Esophagus squamous epithelium (tissue), 5 donors: ENCODE measurements at regions not wholly inside any gene's neighbourhood (a gene's known extent, or its start where the extent isn't known, plus 50 kb on each side); places are given as distances from the start of the nearest gene placed in this dataset.

Experiments
- DNase-seq: peaks from one replicate; lab custom pipeline; 2025; lab: John Stamatoyannopoulos, UW
- H3K27ac ChIP-seq, 4 donors: fragments of 200-600 bp; sonication (generic); one replicate each; pipeline ENCODE4 v1.5.1; 2016 to 2019; ENCODE audit warnings: mild to moderate bottlenecking in 1 of 4
- H3K27me3 ChIP-seq, 4 donors: fragments of 200-600 bp; sonication (generic); 1 replicate in 3 of 4; 2 replicates in 1 of 4; pipeline versions ENCODE4 v1.5.1 to v1.6.0; 2017 to 2021; ENCODE audit warnings: antibody characterized with exemption in 1 of 4
- H3K36me3 ChIP-seq, 3 donors: fragments of 200-600 bp; sonication (generic); one replicate each; pipeline ENCODE4 v1.5.1; 2016 to 2019
- H3K4me1 ChIP-seq, 3 donors: fragments of 200-600 bp; sonication (generic); one replicate each; pipeline ENCODE4 v1.5.1; 2017 to 2019
- H3K4me3 ChIP-seq, 4 donors: fragments of 200-600 bp; sonication (generic); 1 replicate in 3 of 4; 2 replicates in 1 of 4; pipeline ENCODE4 v1.5.1; 2016 to 2019; ENCODE audit warnings: mild to moderate bottlenecking in 2 of 4, moderate library complexity in 1 of 4
- H3K9me3 ChIP-seq, 3 donors: fragments of 200-600 bp; sonication (generic); one replicate each; pipeline ENCODE4 v1.5.1; 2016 to 2019
- CTCF ChIP-seq, 6 experiments: fragments of 450-650 bp in 4 of 6; fragments of 200-600 bp in 2 of 6; sonication (generic) in 2 of 6; IDR thresholded peaks; one replicate each; pipeline ENCODE4 v1.5.1; 2016 to 2019; ENCODE audit warnings: antibody characterized with exemption in 6 of 6, mild to moderate bottlenecking in 4 of 6, moderate library complexity in 4 of 6
- POLR2A ChIP-seq, 4 donors: fragments of 450-650 bp; IDR thresholded peaks; one replicate each; pipeline ENCODE4 v1.6.1; 2017; ENCODE audit warnings: antibody characterized with exemption in 4 of 4, mild to moderate bottlenecking in 4 of 4, moderate library complexity in 3 of 4
- WGBS, 2 donors: methylation state at CpG; one replicate each; pipeline ENCODE4 v1.1.5; 2018; 5-methylcytosine and 5-hydroxymethylcytosine counted together
- intact Hi-C: fragments of 100-400 bp; cut with DNase I; formaldehyde crosslinking; loops from one replicate; pipeline ENCODE4 v1.15.0; 2022
- donor health status: DM: yes; HTN: yes; CAD: no.

- Histone ChIP-seq H3K9me3 (no peaks in the 10 kb centered on the region), H3K4me1 (no peaks in the 10 kb centered on the region), H3K27ac (peak overlapping the region in 1 of 4 donors; percentile 26), H3K27me3 (no peaks in the 10 kb centered on the region), H3K4me3 (no peak overlapping the region), H3K36me3 (no peaks in the 10 kb centered on the region)
- 59 to 79% methylated on average over 6 of the region's 6 CpGs for WGBS, 2 donors
- no peak for DNase-seq
- intact Hi-C loops, result no loop called here
- TF ChIP-seq CTCF (IDR thresholded peaks at IDR 0.05) (no peak), POLR2A (IDR thresholded peaks at IDR 0.05) (no peak)
Measured at GRCh38 chr12:115190010-115190770, 506.2 kb upstream of the TBX3 start.

- H3K4me1 ChIP-seq, result no peaks in the 10 kb centered on the region
- 0 to 48% methylated on average over 2 to 3 of the region's 4 CpGs for WGBS, 2 donors
- intact Hi-C loops, result no loop called here
- no peak for DNase-seq
- no peaks in the 10 kb centered on the region for H3K27me3 ChIP-seq
- no peak overlapping the region for H3K4me3 ChIP-seq
- TF ChIP-seq POLR2A (IDR thresholded peaks at IDR 0.05) (no peak), CTCF (IDR thresholded peaks at IDR 0.05) (no peak)
- H3K27ac ChIP-seq, result no peak overlapping the region
- H3K9me3 ChIP-seq, result no peaks in the 10 kb centered on the region
- no peaks in the 10 kb centered on the region for H3K36me3 ChIP-seq
Measured at GRCh38 chr12:115185506-115185905, 501.5 kb upstream of the TBX3 start.

GRCh38 chr12:115183752-115184151 is 499.8 kb upstream of the TBX3 start:
- intact Hi-C loops, result no loop called here
- 78 to 87% methylated on average over 3 of the region's 3 CpGs for WGBS, 2 donors

DNA sequence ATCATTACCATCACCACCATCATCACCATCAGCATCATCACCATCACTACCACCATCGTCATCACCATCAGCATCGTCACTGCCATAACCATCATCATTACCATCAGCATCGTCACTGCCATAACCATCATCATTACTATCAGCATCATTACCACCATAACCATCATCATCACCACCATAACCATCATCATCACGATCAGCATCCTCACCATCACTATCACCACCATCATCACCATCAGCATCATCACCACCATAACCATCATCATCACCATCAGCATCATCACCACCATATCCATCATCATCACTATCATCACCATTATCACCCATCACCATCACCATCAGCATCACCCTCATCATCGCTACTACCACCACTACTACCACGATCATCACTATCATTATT is 493.9 kb upstream of the TBX3 start:
- Histone ChIP-seq H3K36me3 (no peaks in the 10 kb centered on the region), H3K4me3 (no peak overlapping the region), H3K27me3 (no peaks in the 10 kb centered on the region), H3K9me3 (no peaks in the 10 kb centered on the region), H3K27ac (no peak overlapping the region), H3K4me1 (no peaks in the 10 kb centered on the region)
- no peak for TF ChIP-seq CTCF (IDR thresholded peaks at IDR 0.05)
- no peak for TF ChIP-seq POLR2A (IDR thresholded peaks at IDR 0.05)
- intact Hi-C loops, result no loop called here
- 91 to 92% methylated on average over 6 of the region's 6 CpGs for WGBS, 2 donors
- no peak for DNase-seq

More at GRCh38 chr12:115183752-115184151, 499.8 kb upstream of the TBX3 start:
- Histone ChIP-seq H3K36me3 (no peaks in the 10 kb centered on the region), H3K4me1 (no peaks in the 10 kb centered on the region), H3K9me3 (no peaks in the 10 kb centered on the region), H3K27me3 (no peaks in the 10 kb centered on the region), H3K4me3 (no peak overlapping the region), H3K27ac (no peak overlapping the region)
- DNase-seq, result no peak
- TF ChIP-seq CTCF (IDR thresholded peaks at IDR 0.05) (no peak), POLR2A (IDR thresholded peaks at IDR 0.05) (no peak)

DNA sequence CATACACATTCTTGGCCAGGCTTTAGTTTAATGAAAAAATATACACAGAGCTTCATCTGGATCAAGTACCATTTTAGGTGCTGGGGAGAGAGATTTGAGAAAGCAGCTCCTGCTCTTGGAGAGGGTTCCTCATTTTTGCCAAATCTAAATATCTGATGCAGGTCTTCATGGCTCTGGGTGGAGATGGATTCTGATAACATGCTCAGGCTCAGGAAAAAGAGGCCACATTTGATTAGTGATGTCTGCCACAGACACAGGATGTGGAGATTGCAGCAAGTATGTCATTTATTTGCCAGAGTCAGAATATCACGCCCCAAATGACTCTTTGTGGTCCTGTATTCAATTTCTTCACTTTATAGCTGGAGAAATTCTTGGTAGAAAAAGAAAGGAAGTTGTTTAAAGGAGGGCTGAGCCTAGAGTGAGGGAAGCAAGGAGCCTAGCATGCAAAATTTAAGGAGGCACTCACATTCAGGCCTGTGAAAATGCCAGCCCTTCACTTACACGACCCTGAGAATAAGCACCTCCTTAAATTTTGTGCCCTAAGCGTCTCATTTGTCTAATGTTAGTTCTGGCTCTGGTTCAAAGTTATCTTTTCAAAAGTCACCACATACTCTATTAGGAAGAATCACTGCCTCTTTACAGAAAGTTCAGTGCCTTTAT is 492.9 kb upstream of the TBX3 start:
- 34 to 44% methylated on average over 3 of the region's 3 CpGs for WGBS, 2 donors
- no peaks in the 10 kb centered on the region for H3K4me1 ChIP-seq
- intact Hi-C loops, result no loop called here
- no peak for DNase-seq
- no peak overlapping the region for H3K27ac ChIP-seq
- TF ChIP-seq POLR2A (IDR thresholded peaks at IDR 0.05), result no peak
- TF ChIP-seq CTCF (IDR thresholded peaks at IDR 0.05), result no peak
- no peak overlapping the region for H3K4me3 ChIP-seq
- H3K36me3 ChIP-seq, result no peaks in the 10 kb centered on the region
- no peaks in the 10 kb centered on the region for H3K9me3 ChIP-seq
- H3K27me3 ChIP-seq, result no peaks in the 10 kb centered on the region
